ENCODE measurements at regions not wholly inside any gene's neighbourhood (a gene's known extent, or its start where the extent isn't known, plus 50 kb on each side); places are given as distances from the start of the nearest gene placed in this dataset.

GRCh38 chr3:182445576-182445975, 347.7 kb upstream of the ATP11B start:
- TF ChIP-seq CTCF (IDR thresholded peaks at IDR 0.05; ENCODE audit: low read depth, low read length, missing input control) (no peak), EGR1 (IDR thresholded peaks at IDR 0.05; ENCODE audit: low read depth in 2 of 2) (no peak), TAF1 (conservative IDR thresholded peaks at IDR 0.05) (no peak)
